Urothelium cell line (cell line): ENCODE measurements at regions not wholly inside any gene's neighbourhood (a gene's known extent, or its start where the extent isn't known, plus 50 kb on each side); places are given as distances from the start of the nearest gene placed in this dataset.

Experiments
- DNase-seq: peaks from one replicate; pipeline ENCODE4 v3.0.0; 2011; ENCODE audit warnings: low spot score, mixed read lengths
- FAIRE-seq: peaks from 2 replicates; lab custom pipeline; 2011; peaks lifted over from hg19 to GRCh38; lab: Jason Lieb, UNC

DNA sequence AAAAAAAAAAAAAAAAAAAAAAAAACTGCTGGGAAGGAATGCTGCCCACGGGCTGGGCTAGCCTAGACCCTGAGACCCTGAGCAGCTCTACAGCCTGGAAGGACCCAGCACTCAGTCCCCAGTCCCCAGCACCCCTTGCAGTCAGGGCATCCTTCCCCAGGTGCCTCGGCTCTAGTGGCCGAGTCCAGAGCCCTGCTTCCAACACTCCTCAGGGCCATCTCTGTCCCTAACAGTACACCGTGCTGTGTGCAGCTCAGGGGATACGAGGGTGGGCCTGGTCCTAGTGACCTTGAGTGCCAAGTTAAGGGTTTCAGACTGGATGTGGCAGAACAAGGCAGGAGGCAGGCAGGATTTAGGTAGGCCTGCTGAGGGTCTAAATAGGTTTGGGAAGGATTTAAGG is 50.2 kb upstream of the LRP8 start:
- no peak for DNase-seq
- no peak for FAIRE-seq

DNA sequence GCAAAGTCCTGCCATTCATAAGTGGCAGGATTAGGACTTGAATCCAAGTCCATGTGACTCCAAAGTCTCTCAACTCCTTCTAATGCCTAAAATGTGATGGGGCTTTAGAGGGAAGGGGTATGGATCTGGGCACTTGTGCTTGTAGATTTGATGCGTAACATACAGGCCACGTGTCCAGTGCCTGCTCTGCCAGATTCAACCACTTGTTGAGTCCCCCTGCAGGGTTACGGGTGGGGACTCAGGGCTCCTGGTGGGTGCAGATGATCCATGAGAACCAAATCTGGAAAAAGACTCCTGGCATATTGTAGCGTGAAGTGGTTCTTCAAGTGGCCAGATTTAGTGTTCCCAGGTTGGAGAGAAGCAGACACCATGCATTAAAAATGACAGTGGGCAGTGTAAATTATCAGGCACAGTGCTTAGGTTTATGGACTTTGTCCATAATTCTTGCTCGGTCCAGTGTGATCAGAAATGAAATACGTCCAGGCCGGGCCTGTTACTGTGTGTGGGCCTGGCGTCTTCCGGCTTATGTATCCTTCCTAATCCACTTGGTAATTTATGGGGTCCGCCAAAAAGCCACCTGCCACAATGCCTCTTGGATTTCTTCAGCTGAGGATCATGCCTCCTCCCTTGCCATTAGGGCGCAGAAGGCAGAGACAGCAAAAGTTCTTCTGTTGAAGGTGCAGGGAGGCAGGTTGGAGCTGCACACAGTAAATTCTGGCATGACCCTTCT is 51.2 kb upstream of the LRP8 start:
- FAIRE-seq = peak; percentile 48

DNA sequence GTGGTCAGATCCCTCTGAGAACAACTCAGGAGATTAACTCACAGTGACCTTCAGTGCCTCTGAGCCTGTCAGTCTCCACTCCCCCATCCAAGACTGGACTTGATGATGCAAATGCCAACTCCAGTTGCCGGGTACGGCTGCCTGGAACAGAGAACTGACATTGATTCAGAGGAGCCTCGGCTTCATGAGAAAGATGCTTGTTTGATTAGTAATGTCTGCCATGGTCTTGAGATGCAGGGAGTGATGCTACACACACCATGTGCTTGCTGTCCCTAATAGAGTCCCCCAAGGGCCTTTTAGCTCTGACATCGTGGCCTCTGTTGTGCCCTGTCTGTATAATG is 51.8 kb upstream of the LRP8 start:
- DNase-seq (no peak), FAIRE-seq (no peak)

More for the DNA sequence above, 51.2 kb upstream of the LRP8 start:
- DNase-seq = no peak

DNA sequence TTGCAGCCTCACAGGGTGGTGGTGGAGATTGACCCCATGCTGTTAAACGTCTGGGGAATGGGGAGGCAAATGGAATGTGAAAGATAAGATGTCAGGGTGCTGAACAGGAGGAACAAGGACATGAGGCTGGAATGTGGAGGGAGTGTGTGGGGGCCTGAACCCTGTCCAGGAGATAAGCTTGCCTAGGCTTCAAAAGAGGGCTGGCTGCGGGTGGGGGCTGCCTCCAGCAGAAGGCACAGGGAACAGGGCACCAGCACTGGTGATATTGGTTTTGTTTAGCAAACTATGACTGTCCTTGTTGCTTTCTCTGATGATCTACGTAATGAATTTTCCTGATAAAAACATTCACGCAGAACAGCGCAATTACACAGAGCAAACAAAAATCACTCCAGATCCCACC is 52.4 kb upstream of the LRP8 start:
- FAIRE-seq = peak; percentile 61
- DNase-seq = no peak

DNA sequence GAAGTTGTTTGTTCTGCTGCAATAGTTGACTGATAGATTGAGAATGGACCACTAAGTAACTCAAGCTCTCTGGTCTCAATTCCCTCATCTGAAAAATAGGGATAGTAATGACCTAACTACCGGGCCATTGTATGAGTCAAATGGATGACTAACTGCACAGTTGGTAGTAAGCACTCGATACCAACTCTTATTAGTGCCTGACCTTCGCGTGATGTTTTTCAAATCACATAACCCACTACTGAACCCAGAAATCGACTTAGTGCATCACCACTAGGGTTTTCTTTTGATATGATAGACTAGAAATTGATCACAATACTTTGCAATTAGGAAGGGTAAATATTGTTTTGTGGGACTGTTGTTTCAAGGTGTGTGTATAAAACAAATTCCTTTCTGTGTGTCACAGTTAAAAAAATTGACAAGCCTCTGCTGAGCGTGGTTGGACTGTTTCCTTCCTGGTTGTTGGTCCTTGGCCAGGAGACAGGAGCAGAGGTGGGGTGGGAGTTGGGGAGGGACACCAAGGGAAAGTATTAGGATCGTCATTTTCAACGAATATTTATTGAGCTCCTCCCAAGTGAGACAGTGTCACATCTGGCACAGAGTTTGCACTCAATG is 54.0 kb upstream of the LRP8 start:
- peak; percentile 78 for DNase-seq
- no peak for FAIRE-seq

DNA sequence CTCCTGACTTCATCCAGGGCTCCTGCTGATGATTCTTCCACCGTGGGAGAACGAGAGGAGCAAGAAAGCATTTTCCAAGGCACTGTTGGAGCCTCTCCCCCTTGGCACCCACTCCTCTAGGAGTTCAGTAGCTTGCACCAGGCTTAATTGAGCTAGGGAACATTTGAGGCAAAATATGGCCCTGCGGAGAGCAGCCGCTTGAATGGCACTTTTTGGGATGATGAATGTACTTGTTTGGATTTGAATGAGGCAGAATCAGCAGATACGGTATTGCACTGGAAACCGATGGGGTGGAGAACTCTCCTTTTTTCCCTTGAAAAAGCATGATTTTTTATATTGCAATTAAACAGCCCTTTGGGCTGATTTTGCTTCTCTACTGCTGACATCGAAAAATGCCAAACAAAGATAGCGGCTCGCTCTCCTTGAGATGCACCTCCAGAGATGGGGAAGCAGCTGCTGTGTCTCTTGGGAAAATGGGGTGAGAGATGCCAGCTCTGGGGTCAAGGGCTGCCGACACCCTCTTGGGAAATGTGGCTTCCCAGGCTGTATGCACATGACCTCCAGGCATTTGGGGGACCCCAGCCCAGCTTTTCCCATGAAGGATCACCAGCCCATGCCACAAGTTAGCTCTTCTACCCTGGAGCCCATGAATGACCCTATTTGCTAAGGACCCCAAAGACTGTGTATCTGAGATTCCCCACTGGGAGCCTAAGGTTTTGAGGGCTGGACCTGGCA is 55.4 kb upstream of the LRP8 start:
- FAIRE-seq = no peak
- DNase-seq = no peak

DNA sequence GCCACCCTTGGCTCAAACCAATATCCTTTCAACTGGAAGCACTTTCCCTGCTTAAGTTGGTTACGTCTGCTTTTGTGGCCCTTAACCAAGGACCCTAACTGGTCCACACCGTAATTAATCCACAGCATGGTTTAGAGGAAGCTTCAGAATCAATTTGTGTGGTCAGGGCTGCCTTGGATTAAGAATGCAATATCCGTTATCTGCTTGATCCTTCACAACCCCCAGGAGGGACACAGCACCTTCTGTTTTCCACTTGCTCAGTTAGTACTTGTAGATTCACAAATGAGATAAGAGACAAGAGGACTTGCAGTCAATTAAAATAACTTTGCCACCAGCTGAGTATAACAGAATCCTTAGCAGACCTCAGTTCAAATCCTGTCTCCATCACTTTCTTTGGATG is 56.9 kb upstream of the LRP8 start:
- FAIRE-seq (no peak), DNase-seq (no peak)

DNA sequence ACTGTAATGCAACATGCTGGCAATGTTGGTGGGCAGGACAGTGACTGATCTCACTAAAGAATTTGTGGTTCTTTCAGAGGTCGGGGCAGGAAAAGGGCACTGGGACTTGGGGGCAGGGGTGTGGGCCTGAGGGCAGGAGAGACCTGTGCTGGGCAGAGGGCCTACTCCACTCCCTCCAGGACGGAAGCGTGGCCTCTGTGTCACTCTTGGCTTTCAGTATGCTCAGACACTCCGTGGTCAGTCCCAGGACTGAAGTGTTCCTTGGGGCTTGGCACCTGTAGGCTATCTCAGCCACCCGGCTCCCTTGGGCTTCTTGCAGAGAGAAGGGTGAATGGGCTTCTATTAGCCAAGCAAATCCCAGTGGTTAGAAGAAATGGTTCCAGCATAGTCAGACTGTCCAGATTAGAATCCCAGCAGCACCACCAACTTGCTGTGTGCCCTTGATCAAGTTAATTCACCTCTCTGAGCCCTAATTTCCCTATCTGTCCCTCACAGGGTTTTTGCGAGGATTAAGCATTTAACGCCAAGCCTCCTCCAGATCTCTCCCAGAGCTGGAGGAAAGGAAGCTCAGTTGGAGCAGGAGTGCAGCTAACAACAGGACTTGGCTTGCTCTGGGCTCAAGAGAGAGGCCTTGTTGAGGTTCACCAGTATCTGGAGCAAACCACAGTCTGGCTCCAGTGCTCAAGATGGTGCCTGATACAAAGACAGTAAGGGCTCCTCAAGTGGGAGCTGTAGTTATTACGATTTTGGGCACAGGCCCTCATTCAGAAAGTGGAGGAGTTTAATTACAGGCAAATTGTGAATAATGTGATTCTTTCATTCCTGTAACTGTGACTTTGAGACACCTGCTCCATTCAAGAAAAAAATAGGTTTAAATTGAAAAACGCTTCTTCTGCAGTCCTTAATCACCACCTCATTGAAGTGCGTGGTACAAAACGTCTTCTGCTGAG is 57.7 kb upstream of the LRP8 start:
- no peak for DNase-seq

DNA sequence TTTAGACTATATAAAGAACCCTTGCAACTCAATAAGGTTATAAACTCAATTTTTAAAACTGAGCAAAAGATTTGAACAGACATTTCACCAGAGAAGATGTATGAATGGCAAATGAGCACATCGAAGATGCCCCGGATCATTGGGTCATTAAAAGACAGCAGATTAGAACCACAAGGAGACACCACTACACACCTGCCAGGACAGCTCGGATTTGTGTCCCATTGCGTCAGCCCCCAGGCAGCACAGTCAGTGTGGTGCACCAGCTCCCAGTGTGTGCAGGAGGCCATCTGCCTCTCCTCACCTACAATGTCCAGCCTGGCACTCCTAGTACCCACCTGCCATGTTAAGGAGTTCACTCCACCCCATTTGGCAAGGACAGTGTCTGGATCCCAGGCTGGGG is 61.1 kb upstream of the LRP8 start:
- no peak for DNase-seq
- FAIRE-seq = no peak

More for the DNA sequence above, 57.7 kb upstream of the LRP8 start:
- FAIRE-seq = no peak

DNA sequence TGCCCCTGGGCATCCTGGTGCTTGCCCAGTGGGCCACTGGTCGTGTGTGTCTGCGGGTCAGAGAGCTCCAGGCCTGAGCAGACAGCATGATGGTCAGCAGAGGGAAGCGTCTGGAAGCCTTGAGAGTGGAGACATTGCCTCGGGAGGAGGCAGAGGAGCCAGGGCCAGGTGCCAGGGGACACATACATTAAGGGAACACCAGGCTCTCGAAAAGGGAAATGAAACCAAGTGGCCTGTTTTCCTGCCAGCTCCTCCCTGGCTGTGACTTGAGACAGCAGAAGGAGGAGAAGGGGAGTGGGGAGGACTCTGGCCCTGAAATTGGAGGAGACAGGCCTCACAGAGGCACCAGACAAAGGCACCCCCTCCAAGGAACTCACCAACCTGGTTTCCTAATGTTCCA is 62.4 kb upstream of the LRP8 start:
- FAIRE-seq = no peak
- no peak for DNase-seq

DNA sequence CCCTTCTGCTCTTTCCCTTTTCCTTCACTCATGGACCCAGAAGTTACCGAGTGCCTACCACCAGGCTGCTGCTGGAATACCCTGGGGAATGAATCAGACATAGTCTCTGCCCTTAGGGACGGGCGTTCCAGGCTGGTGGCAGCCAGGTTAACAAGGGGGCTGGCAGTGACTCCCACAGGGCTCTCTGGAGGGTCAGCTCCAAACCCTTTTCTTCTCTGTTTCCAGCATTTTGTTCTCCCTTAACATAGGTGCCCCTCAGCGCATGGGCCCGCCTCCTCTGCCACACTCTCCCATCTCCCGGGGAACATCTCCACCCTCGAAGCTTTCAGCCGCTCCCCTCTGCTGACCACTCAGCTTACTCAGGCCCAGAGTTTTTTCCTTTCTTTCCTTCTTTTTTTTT is 62.9 kb upstream of the LRP8 start:
- no peak for DNase-seq
- no peak for FAIRE-seq

DNA sequence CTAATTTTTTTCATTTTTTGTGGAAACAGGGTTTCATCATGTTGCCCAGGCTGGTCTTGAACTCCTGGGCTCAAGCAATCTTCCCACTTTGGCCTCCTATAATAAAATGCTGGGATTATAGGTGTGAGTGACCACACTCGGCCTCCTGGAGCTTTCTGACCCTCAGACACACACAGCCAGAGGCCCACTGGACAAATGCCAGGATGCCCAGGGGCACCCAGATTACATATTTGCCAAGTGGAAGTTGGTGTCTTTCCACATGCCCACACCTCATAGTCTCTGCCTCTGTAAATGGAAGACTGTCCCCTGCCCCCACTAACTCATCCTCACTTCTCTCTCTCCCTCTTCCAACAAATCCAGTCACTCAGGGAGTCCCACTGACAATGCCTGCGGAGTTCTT is 63.4 kb upstream of the LRP8 start:
- DNase-seq = no peak
- no peak for FAIRE-seq

DNA sequence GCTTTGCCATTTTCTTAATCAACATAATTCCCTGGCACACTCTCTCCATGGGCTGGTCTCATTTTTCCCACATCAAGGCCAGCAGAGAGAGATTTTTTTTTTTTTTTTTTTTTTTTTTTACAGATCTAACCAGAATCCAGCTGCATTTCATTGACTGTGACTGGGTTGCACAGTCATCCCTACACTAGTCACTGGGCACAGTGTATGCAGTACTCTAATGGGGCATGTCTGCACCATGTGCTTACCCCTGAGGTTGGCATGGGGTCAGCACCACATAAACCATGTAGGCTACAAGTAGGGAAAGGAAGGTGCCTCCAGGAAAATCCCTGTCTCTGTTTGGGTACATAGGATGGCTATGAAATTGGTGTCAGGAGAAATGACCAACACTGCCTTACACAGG is 64.1 kb upstream of the LRP8 start:
- DNase-seq (no peak), FAIRE-seq (no peak)

DNA sequence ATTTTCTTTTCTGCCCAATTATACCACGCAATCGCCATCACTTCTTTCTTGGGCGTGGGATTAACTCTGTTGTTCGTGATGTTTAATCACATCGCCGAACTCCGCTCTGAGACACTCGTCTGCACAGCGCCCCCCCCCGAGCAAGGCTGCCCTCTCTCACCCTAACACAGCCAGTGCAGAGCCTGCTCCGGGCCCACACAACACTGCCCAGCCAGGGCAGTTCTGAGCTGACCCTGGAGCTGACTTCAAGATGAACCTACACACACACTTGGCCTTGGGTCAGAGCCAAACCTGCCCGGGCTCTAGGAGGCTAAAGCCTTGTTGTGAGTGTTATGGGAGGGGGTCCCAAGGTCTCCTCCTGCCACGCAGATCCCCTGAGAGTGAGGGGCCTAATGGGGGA is 64.6 kb upstream of the LRP8 start:
- no peak for DNase-seq
- FAIRE-seq = no peak

DNA sequence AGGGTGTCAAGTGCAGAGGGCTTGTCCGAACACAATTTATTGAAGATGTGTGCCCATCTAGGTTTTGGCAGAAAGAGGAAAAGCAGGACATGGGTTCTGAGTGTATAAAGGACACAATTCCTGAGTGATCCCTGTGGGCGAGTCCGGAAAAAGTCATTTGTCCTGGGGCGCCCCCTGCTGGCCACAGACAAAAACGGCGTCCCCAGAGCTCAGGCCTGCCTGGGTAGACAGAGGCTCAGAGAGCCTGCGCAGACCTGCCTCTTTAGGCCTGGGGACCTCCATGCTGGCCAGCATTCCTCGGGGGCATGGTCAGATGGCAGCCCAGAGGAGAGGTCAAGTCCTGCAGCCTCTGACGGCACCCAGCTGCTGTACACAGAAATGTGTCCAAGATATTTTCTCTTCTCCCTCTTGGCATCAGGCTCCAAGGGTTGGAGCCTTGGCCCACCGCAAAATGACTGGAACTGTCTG is 65.5 kb upstream of the LRP8 start:
- FAIRE-seq (no peak), DNase-seq (peak; percentile 86)

DNA sequence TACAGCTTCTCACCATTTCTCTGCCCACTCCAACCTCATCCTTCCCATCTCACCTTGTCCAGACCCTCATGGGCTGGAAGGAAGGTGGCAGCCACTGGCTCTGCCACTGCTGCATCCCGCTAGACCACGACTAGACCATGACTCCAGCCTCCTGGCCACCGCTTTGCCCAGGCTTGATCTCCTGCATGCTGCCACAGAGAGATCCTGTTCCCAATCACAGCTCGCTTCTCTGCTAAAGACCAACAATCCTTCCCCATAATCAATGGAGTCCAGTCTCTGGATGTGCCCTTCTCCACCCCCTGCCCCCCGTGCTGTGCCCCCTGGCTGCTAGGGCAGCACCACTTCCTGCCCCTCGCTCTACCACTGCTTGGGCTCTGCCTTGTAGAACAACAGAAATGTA is 64.9 kb upstream of the DMRTB1 start:
- no peak for DNase-seq
- no peak for FAIRE-seq

DNA sequence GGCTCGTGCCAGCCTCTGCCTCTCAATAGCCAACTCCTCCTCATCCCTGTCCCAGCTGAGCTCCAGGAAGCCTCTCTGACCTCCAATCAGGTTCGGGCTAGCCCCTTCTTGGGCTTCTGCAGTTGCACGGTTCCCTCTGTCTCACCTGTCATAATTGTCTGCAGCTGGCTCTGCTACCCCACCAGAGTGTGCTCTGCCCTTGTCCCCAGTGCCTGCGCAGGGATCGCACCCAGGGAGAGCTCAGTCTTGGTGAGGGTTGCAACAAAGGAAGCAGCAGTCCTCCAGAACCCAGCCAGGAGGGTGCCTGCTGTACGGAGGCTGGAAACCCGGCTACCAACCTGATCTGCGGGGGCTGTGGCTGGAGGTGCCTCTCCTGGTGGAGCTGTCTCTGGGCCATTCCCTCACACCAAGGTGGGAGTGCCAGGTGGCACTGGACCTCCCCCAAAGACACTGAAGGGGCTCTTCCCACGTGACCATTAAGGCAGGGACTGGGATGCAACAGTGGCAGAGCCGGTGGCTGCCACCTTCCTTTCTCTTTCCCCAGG is 63.5 kb upstream of the DMRTB1 start:
- no peak for DNase-seq
- FAIRE-seq = no peak

DNA sequence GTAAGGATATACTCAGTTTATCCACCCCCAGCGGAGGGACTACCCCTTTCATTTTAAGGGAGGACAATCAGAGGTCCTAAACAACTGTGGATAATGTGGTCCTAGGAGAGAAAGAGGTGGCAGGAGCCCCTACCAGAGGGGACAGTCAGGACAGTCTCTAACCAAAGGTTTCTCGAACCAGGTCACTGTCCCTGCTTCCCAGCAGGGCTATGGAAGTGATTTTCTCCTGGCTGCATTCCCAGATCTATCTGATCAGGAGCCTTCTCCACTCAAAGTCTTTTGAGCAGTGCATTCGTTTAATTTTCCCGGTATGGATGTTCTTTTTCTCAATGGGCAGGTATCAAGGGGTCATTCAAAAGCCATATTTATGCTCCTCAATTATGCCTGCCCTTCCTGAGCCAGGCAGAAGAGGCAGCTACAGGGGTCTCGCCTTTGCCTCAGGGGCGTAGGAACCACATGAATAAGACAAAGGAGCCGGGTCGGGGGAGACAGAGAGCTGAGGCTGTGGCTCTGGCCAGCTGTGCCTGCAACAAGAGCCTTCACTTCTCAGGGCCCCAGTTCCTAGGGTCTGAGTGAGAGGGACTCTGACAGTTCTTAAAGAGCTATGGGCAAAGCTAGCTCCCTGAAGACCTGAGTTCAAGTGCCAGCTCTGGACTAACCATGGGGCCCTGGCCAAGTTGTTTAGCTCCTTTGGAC is 62.5 kb upstream of the DMRTB1 start:
- DNase-seq = no peak
- FAIRE-seq = no peak

DNA sequence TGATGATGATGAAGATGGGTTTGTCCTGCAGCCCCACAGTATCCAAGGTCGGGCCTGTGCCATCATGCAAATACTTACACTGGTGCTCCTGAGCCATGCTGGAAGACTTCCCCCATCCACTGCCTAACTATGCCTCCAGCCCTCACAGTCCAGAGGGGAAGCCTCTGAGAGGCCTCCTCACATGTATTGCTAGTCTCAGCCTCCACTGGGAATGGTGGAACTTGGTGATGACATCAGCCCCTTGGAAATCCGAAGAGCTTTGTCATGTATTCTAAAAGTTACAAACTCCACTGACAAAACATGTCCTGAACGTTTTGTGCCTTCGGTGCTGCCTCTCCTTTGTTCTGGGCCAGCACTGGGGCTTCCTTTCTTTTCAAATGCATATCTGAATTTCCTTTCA is 61.1 kb upstream of the DMRTB1 start:
- DNase-seq (no peak), FAIRE-seq (no peak)
